Lower leg skin (tissue), 4 donors: ENCODE measurements at regions not wholly inside any gene's neighbourhood (a gene's known extent, or its start where the extent isn't known, plus 50 kb on each side); places are given as distances from the start of the nearest gene placed in this dataset.
"Not testable (repeated sequence)": the region's sequence is repeated elsewhere in the genome, so short reads cannot be mapped to it uniquely, and the experiment has no call there.

Experiments
- DNase-seq, 2 donors: peaks; one replicate each; pipeline ENCODE4 v3.0.0-alpha.2; 2019; ENCODE audit warnings: low spot score in 2 of 2
- H3K4me3 ChIP-seq: fragments of 200-600 bp; sonication (generic); 2 replicates; pipeline ENCODE4 v1.5.1; 2017; ENCODE audit warnings: mild to moderate bottlenecking, low read depth; ENCODE audit not compliant: poor library complexity, severe bottlenecking
- POLR2A ChIP-seq, 2 donors: fragments of 450-650 bp; IDR thresholded peaks; one replicate each; pipeline ENCODE4 v1.6.1; 2016 to 2017; ENCODE audit warnings: antibody characterized with exemption in 2 of 2, mild to moderate bottlenecking in 1 of 2, moderate library complexity in 1 of 2
- WGBS, 2 donors: methylation state at CpG; one replicate each; pipeline ENCODE4 v1.1.5; 2018; 5-methylcytosine and 5-hydroxymethylcytosine counted together
- intact Hi-C: fragments of 100-400 bp; cut with DNase I; formaldehyde crosslinking; loops from one replicate; pipeline ENCODE4 v1.15.0; 2023; ENCODE audit warnings: low total_unique reads
- TF ChIP-seq, protein P1 (sequence below), 3 donors: fragments of 450-650 bp; IDR thresholded peaks; one replicate each; pipeline ENCODE4 v1.5.1; 2016; ENCODE audit warnings: antibody characterized with exemption in 3 of 3, mild to moderate bottlenecking in 3 of 3, moderate library complexity in 2 of 3

GRCh38 chr12:111240374-111240773, 128.5 kb downstream of the PHETA1 start:
- TF ChIP-seq POLR2A (IDR thresholded peaks at IDR 0.05) = no peak
- TF ChIP-seq, protein P1, sequence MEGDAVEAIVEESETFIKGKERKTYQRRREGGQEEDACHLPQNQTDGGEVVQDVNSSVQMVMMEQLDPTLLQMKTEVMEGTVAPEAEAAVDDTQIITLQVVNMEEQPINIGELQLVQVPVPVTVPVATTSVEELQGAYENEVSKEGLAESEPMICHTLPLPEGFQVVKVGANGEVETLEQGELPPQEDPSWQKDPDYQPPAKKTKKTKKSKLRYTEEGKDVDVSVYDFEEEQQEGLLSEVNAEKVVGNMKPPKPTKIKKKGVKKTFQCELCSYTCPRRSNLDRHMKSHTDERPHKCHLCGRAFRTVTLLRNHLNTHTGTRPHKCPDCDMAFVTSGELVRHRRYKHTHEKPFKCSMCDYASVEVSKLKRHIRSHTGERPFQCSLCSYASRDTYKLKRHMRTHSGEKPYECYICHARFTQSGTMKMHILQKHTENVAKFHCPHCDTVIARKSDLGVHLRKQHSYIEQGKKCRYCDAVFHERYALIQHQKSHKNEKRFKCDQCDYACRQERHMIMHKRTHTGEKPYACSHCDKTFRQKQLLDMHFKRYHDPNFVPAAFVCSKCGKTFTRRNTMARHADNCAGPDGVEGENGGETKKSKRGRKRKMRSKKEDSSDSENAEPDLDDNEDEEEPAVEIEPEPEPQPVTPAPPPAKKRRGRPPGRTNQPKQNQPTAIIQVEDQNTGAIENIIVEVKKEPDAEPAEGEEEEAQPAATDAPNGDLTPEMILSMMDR (IDR thresholded peaks at IDR 0.05) = no peak
- intact Hi-C loops = no loop called here

DNA sequence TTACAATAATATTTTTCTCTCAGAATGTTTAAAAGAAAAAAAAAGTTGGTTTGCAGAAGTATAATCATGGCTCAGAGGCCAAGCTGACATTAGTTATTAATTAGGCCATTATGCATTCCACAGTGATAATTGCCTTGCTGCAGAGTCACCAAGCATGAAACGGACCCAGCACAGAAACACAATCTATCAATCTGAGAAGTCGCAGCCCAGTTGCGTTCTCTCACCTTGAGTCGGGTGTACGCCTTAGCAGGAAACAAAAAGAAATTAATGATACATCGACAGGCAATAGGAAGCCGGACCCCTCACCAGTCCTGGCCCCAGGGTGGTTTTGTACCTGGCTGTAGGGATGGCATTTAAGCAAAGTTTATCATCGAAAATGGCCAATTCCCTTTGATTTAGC, 129.7 kb downstream of the PHETA1 start:
- WGBS, 2 donors = 63 to 67% methylated on average over 8 of the region's 8 CpGs
- no peak overlapping the region for H3K4me3 ChIP-seq
- TF ChIP-seq, protein P1 (IDR thresholded peaks at IDR 0.05) = no peak
- TF ChIP-seq POLR2A (IDR thresholded peaks at IDR 0.05) = no peak
- intact Hi-C loops = no loop called here
- no peak for DNase-seq

More at GRCh38 chr12:111240374-111240773, 128.5 kb downstream of the PHETA1 start:
- H3K4me3 ChIP-seq = no peak overlapping the region
- DNase-seq = no peak
- 76 to 83% methylated on average over 4 of the region's 4 CpGs for WGBS, 2 donors

DNA sequence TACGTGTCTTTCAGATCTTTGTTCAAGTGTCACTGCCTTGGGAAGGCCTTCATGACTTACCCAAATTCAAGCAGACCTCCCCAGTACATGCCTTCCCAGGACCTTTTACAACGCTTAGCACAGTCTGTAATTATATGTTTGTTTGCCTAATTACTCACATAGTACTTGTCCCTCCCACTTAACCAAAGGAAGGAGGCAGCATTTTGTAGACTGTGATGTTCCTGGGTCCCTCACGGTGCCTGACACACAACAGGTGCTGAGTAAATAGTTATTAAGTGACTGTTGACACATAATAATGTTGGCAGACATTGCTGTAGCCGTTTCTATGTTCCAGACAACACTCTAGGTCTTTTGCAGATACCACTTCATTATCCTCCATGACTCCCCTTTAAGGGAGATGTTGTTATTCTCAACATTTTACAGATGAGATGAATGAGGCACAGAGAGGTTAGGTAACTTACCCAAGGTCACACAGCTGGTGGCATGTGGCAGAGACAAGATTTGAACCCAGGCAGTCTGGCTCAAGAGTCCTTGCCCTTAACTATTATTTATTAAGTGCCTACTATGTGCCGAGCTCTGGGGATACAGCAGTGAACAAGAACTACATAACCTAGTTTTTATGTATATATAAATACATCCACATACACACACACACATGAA, 130.7 kb downstream of the PHETA1 start:
- 42 to 54% methylated on average over 5 of the region's 5 CpGs for WGBS, 2 donors
- DNase-seq = no peak
- TF ChIP-seq, protein P1 (IDR thresholded peaks at IDR 0.05) = no peak
- no peak for TF ChIP-seq POLR2A (IDR thresholded peaks at IDR 0.05)
- H3K4me3 ChIP-seq = no peak overlapping the region
- intact Hi-C loops = no loop called here

DNA sequence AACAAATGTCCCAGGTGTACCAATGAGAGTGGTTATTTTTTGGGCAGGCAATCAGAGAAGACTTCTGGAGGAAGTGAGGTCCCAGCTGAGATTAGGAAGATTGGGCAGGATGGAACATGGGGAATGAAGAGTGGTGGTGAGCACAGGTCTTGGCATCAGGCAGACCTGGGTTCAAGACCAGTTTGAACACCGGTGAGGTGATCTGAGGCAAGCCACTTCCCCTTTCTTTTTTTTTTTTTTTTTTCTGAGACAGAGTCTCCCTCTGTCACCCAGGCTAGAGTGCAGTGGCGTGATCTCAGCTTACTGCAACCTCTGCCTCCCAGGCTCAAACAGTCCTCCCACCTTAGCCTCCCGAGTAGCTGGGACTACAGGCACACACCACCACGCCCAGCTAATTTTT, 134.4 kb downstream of the PHETA1 start:
- intact Hi-C loops, H3K4me3 ChIP-seq, DNase-seq: not testable (repeated sequence)
- WGBS, 2 donors = 79 to 84% methylated on average over 4 of the region's 4 CpGs

GRCh38 chr12:111233786-111234185, 135.1 kb downstream of the PHETA1 start:
- 86 to 95% methylated on average over 3 of the region's 3 CpGs for WGBS, 2 donors
- no peak for DNase-seq
- no peak overlapping the region for H3K4me3 ChIP-seq
- intact Hi-C loops = no loop called here
- TF ChIP-seq, protein P1 (IDR thresholded peaks at IDR 0.05) = no peak

DNA sequence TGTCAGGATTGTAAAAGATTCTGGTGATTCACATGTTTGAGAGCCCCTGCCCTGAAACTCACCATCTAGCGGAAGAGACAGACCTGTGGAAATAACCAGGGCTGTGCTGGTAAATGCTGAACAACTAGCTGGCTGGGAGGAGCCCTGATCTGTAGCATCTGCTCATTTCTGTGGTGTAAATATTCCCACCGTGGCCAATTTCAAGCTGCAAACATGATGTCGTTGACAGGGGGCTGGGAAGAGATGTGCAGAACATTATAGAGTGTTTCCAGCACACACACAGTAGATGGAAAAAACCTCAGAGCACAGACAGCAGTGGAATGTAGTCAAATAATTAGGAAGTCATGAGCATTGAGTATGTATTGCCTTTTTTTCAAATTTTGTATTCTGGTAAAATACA, 138.2 kb downstream of the PHETA1 start:
- intact Hi-C loops = no loop called here
- TF ChIP-seq, protein P1 (IDR thresholded peaks at IDR 0.05) = no peak
- TF ChIP-seq POLR2A (IDR thresholded peaks at IDR 0.05) = no peak
- no peak for DNase-seq
- H3K4me3 ChIP-seq = no peak overlapping the region
- 66 to 67% methylated on average over 3 of the region's 3 CpGs for WGBS, 2 donors
